Endodermal cell (in vitro differentiated cells): ENCODE measurements at regions not wholly inside any gene's neighbourhood (a gene's known extent, or its start where the extent isn't known, plus 50 kb on each side); places are given as distances from the start of the nearest gene placed in this dataset.
A peak's percentile ranks its signal among the peaks of the same experiment; 100 is the strongest.
"Not testable (repeated sequence)": the region's sequence is repeated elsewhere in the genome, so short reads cannot be mapped to it uniquely, and the experiment has no call there.

ENCODE experiments used
- DNase-seq: peaks from one replicate; pipeline ENCODE4 v3.0.0-alpha.2; 2017
- H3K27ac ChIP-seq: 2 replicates; pipeline ENCODE4 v1.5.1; 2013; ENCODE audit warnings: mild to moderate bottlenecking, low read depth, low read length, moderate library complexity
- H3K27me3 ChIP-seq: 2 replicates; pipeline ENCODE4 v1.6.1; 2013; ENCODE audit warnings: mild to moderate bottlenecking, low read length, moderate library complexity; ENCODE audit not compliant: insufficient read depth, control insufficient read depth, poor library complexity, severe bottlenecking
- H3K36me3 ChIP-seq: 2 replicates; pipeline ENCODE4 v1.7.0; 2013; ENCODE audit warnings: mild to moderate bottlenecking, low read length, moderate library complexity; ENCODE audit not compliant: control insufficient read depth, insufficient read depth
- H3K4me1 ChIP-seq: one replicate; pipeline ENCODE4 v1.7.0; 2013; ENCODE audit warnings: low read length; ENCODE audit not compliant: control insufficient read depth, insufficient read depth
- H3K4me3 ChIP-seq: 2 replicates; pipeline ENCODE4 v1.5.1; 2013; ENCODE audit warnings: mild to moderate bottlenecking, low read length, moderate library complexity
- H3K9ac ChIP-seq: 2 replicates; pipeline ENCODE4 v1.6.1; 2013; ENCODE audit warnings: mild to moderate bottlenecking, low read length, moderate library complexity; ENCODE audit not compliant: poor library complexity, severe bottlenecking; ENCODE audit errors: extremely low read depth
- H3K9me3 ChIP-seq: 2 replicates; pipeline ENCODE4 v1.6.1; 2013; ENCODE audit warnings: mild to moderate bottlenecking, low read length, moderate library complexity; ENCODE audit not compliant: control insufficient read depth
- H3K27ac Mint-ChIP-seq: 2 replicates; pipeline ENCODE4 v1.8.0; 2020; ENCODE audit warnings: mixed read lengths
- H3K27me3 Mint-ChIP-seq: 2 replicates; pipeline ENCODE4 v1.8.0; 2021; ENCODE audit warnings: mild to moderate bottlenecking, mixed read lengths; ENCODE audit not compliant: insufficient read depth
- H3K36me3 Mint-ChIP-seq: 2 replicates; pipeline ENCODE4 v1.8.0; 2020; ENCODE audit warnings: low read depth, mixed read lengths
- H3K4me1 Mint-ChIP-seq: 2 replicates; pipeline ENCODE4 v1.8.0; 2020; ENCODE audit warnings: mixed read lengths
- H3K4me3 Mint-ChIP-seq: 2 replicates; pipeline ENCODE4 v1.8.0; 2020; ENCODE audit warnings: mild to moderate bottlenecking, moderate library complexity, mixed read lengths
- H3K9me3 Mint-ChIP-seq: 2 replicates; pipeline ENCODE4 v1.8.0; 2020; ENCODE audit warnings: mild to moderate bottlenecking, mixed read lengths
- CTCF ChIP-seq: fragments of 200-600 bp; sonication (generic); conservative IDR thresholded peaks from 2 replicates; pipeline ENCODE4 v1.5.0; 2021; ENCODE audit warnings: antibody characterized with exemption, mild to moderate bottlenecking
- WGBS, 2 experiments: methylation state at CpG; one replicate each; pipeline versions ENCODE4 v1.1.5 to v1.1.7; 2013; ENCODE audit warnings: missing lambda C conversion rate in 2 of 2, mixed read lengths in 1 of 2; ENCODE audit not compliant: insufficient coverage in 1 of 2, insufficient read length in 1 of 2; 5-methylcytosine and 5-hydroxymethylcytosine counted together

- H3K36me3 Mint-ChIP-seq, H3K4me1 Mint-ChIP-seq, H3K4me3 Mint-ChIP-seq, H3K36me3 ChIP-seq, H3K27ac Mint-ChIP-seq, H3K27ac ChIP-seq, H3K27me3 Mint-ChIP-seq, H3K9me3 ChIP-seq, H3K27me3 ChIP-seq, H3K4me3 ChIP-seq, H3K4me1 ChIP-seq, DNase-seq, H3K9ac ChIP-seq: not testable (repeated sequence)
- peaks cover 24% of the 10 kb centered on the region for H3K9me3 Mint-ChIP-seq
Measured at GRCh38 chr9:42300124-42300523, 116.7 kb downstream of the SPATA31A6 start.

GRCh38 chr9:42306625-42307024 lies 123.2 kb downstream of the SPATA31A6 start:
- peak overlapping the region; percentile 42 for H3K4me3 Mint-ChIP-seq
- not testable (repeated sequence) for H3K9me3 ChIP-seq, H3K36me3 Mint-ChIP-seq, H3K27ac ChIP-seq, H3K4me3 ChIP-seq, H3K27me3 ChIP-seq, H3K36me3 ChIP-seq, H3K9ac ChIP-seq, H3K27me3 Mint-ChIP-seq, H3K4me1 ChIP-seq, H3K9me3 Mint-ChIP-seq
- H3K27ac Mint-ChIP-seq, result peak overlapping the region; percentile 95
- peak; percentile 78 for DNase-seq
- 31% methylated on average over 1 of the region's 2 CpGs; no CpG with 5 or more reads in 1 of the 2 experiments for WGBS, 2 experiments
- H3K4me1 Mint-ChIP-seq, result peaks cover 13% of the 10 kb centered on the region

- not testable (repeated sequence) for DNase-seq, H3K27me3 ChIP-seq
Measured at GRCh38 chr9:42307449-42307848, 124.0 kb downstream of the SPATA31A6 start.

GRCh38 chr9:42310972-42311371 lies 127.5 kb downstream of the SPATA31A6 start:
- not testable (repeated sequence) for DNase-seq, H3K9me3 Mint-ChIP-seq, H3K4me3 ChIP-seq, H3K4me3 Mint-ChIP-seq, H3K9me3 ChIP-seq, H3K27ac Mint-ChIP-seq, H3K27me3 ChIP-seq, H3K4me1 ChIP-seq, H3K9ac ChIP-seq, H3K27me3 Mint-ChIP-seq, H3K27ac ChIP-seq, H3K36me3 Mint-ChIP-seq, H3K36me3 ChIP-seq, H3K4me1 Mint-ChIP-seq
- 60 to 80% methylated on average over 1 of the region's 2 CpGs for WGBS, 2 experiments

More at GRCh38 chr9:42307449-42307848, 124.0 kb downstream of the SPATA31A6 start:
- WGBS, 2 experiments, result 0% methylated on average over 2 of the region's 2 CpGs; no CpG with 5 or more reads in 1 of the 2 experiments
- H3K27ac ChIP-seq, H3K27me3 Mint-ChIP-seq, H3K36me3 ChIP-seq, H3K9me3 ChIP-seq, H3K9ac ChIP-seq, H3K4me3 ChIP-seq, H3K9me3 Mint-ChIP-seq, H3K36me3 Mint-ChIP-seq, H3K4me1 ChIP-seq, H3K4me3 Mint-ChIP-seq: not testable (repeated sequence)
- Mint-ChIP-seq H3K27ac (peak overlapping the region; percentile 64), H3K4me1 (peaks cover 13% of the 10 kb centered on the region)

GRCh38 chr9:42316026-42316425 lies 132.6 kb downstream of the SPATA31A6 start:
- 95% methylated on average over 4 of the region's 5 CpGs; no CpG with 5 or more reads in 1 of the 2 experiments for WGBS, 2 experiments
- H3K9me3 ChIP-seq, H3K4me1 ChIP-seq, H3K36me3 Mint-ChIP-seq, H3K4me3 ChIP-seq, H3K9ac ChIP-seq, H3K27ac ChIP-seq, H3K27me3 Mint-ChIP-seq, H3K9me3 Mint-ChIP-seq, H3K27ac Mint-ChIP-seq, DNase-seq, H3K36me3 ChIP-seq, H3K4me1 Mint-ChIP-seq, H3K4me3 Mint-ChIP-seq, H3K27me3 ChIP-seq: not testable (repeated sequence)
- TF ChIP-seq CTCF, result peak; percentile 32

- WGBS, 2 experiments, result 26% methylated on average over 3 of the region's 3 CpGs; no CpG with 5 or more reads in 1 of the 2 experiments
- peak; percentile 53 for DNase-seq
- H3K9me3 ChIP-seq, H3K4me1 Mint-ChIP-seq, H3K9ac ChIP-seq, H3K27me3 Mint-ChIP-seq, H3K36me3 Mint-ChIP-seq, H3K27ac Mint-ChIP-seq, H3K9me3 Mint-ChIP-seq, H3K4me1 ChIP-seq, H3K4me3 Mint-ChIP-seq, H3K36me3 ChIP-seq, H3K27me3 ChIP-seq, H3K4me3 ChIP-seq, H3K27ac ChIP-seq: not testable (repeated sequence)
Measured at GRCh38 chr9:42317677-42318076, 134.2 kb downstream of the SPATA31A6 start.
